Panc1 (cell line): ENCODE measurements at regions not wholly inside any gene's neighbourhood (a gene's known extent, or its start where the extent isn't known, plus 50 kb on each side); places are given as distances from the start of the nearest gene placed in this dataset.

Source experiments
- POLR2AphosphoS5 ChIP-seq: IDR thresholded peaks from 2 replicates; pipeline ENCODE4 v1.6.1; 2012; ENCODE audit warnings: mild to moderate bottlenecking, low read depth, low read length, moderate library complexity
- SIN3A ChIP-seq: IDR thresholded peaks from 2 replicates; pipeline ENCODE4 v1.6.1; 2012; ENCODE audit warnings: low read depth, mild to moderate bottlenecking, low read length, moderate library complexity, borderline replicate concordance; ENCODE audit not compliant: insufficient read depth
- TF ChIP-seq, protein P1 (sequence below): fragments of 450-650 bp; IDR thresholded peaks from 2 replicates; pipeline ENCODE4 v1.5.1; 2017; ENCODE audit warnings: mild to moderate bottlenecking
- TF ChIP-seq, protein P2 (sequence below), 2 experiments: IDR thresholded peaks; 2 replicates each; pipeline ENCODE4 v1.6.1; 2011 to 2012; ENCODE audit warnings: low read depth in 2 of 2, control low read depth in 1 of 2, low read length in 1 of 2, mild to moderate bottlenecking in 1 of 2, moderate library complexity in 1 of 2; ENCODE audit not compliant: insufficient read depth in 1 of 2

DNA sequence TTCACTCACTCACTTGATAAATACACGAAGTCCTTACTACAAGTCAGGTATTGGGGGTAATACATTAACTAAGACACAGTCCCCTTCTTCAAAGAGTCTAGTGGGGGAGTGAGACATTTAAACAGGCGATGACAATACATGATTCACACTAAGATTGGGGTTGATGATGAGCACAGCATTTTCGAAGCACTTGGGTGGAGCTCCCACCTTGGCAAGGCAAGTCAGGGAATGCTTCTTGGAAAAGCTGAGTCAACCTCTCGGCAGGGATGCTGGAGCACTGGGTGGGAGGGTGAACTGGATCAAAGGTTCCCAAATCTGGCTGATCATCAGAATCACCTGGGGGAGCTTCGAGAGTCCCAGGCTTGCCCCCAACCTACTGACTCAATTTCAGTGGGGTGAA is 57.9 kb upstream of the ENAH start:
- TF ChIP-seq POLR2AphosphoS5 = no peak
- TF ChIP-seq, protein P1, sequence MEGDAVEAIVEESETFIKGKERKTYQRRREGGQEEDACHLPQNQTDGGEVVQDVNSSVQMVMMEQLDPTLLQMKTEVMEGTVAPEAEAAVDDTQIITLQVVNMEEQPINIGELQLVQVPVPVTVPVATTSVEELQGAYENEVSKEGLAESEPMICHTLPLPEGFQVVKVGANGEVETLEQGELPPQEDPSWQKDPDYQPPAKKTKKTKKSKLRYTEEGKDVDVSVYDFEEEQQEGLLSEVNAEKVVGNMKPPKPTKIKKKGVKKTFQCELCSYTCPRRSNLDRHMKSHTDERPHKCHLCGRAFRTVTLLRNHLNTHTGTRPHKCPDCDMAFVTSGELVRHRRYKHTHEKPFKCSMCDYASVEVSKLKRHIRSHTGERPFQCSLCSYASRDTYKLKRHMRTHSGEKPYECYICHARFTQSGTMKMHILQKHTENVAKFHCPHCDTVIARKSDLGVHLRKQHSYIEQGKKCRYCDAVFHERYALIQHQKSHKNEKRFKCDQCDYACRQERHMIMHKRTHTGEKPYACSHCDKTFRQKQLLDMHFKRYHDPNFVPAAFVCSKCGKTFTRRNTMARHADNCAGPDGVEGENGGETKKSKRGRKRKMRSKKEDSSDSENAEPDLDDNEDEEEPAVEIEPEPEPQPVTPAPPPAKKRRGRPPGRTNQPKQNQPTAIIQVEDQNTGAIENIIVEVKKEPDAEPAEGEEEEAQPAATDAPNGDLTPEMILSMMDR = no peak
- TF ChIP-seq SIN3A = no peak
- TF ChIP-seq, protein P2, sequence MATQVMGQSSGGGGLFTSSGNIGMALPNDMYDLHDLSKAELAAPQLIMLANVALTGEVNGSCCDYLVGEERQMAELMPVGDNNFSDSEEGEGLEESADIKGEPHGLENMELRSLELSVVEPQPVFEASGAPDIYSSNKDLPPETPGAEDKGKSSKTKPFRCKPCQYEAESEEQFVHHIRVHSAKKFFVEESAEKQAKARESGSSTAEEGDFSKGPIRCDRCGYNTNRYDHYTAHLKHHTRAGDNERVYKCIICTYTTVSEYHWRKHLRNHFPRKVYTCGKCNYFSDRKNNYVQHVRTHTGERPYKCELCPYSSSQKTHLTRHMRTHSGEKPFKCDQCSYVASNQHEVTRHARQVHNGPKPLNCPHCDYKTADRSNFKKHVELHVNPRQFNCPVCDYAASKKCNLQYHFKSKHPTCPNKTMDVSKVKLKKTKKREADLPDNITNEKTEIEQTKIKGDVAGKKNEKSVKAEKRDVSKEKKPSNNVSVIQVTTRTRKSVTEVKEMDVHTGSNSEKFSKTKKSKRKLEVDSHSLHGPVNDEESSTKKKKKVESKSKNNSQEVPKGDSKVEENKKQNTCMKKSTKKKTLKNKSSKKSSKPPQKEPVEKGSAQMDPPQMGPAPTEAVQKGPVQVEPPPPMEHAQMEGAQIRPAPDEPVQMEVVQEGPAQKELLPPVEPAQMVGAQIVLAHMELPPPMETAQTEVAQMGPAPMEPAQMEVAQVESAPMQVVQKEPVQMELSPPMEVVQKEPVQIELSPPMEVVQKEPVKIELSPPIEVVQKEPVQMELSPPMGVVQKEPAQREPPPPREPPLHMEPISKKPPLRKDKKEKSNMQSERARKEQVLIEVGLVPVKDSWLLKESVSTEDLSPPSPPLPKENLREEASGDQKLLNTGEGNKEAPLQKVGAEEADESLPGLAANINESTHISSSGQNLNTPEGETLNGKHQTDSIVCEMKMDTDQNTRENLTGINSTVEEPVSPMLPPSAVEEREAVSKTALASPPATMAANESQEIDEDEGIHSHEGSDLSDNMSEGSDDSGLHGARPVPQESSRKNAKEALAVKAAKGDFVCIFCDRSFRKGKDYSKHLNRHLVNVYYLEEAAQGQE (IDR thresholded peaks at IDR 0.05; ENCODE audit: insufficient read depth in 1 of 2, low read depth in 2 of 2, low read length in 1 of 2) = no peak
